SHP77 (cell line): ENCODE measurements at regions not wholly inside any gene's neighbourhood (a gene's known extent, or its start where the extent isn't known, plus 50 kb on each side); places are given as distances from the start of the nearest gene placed in this dataset.

Source experiments
- DNase-seq, 2 experiments: peaks; one replicate each; lab custom pipeline; 2025; lab: John Stamatoyannopoulos, UW

- no peak for DNase-seq
These were observed 216.3 kb upstream of the BCOR start for GRCh38 chrX:40314070-40314469.

- no peak for DNase-seq
These were observed 215.5 kb upstream of the BCOR start for GRCh38 chrX:40313269-40313668.

GRCh38 chrX:40310447-40310846, 212.7 kb upstream of the BCOR start:
- no peak for DNase-seq

GRCh38 chrX:40310016-40310415, 212.3 kb upstream of the BCOR start:
- no peak for DNase-seq

GRCh38 chrX:40307871-40308270, 210.1 kb upstream of the BCOR start:
- DNase-seq = no peak

GRCh38 chrX:40304115-40304514, 206.4 kb upstream of the BCOR start:
- no peak for DNase-seq

- no peak for DNase-seq
These were observed 205.7 kb upstream of the BCOR start for GRCh38 chrX:40303256-40304077.

GRCh38 chrX:40300286-40300890, 202.6 kb upstream of the BCOR start:
- no peak for DNase-seq

- DNase-seq = no peak
These were observed 201.9 kb upstream of the BCOR start for GRCh38 chrX:40299641-40300046.

GRCh38 chrX:40298572-40299479, 201.1 kb upstream of the BCOR start:
- DNase-seq = no peak

GRCh38 chrX:40298069-40298468, 200.3 kb upstream of the BCOR start:
- no peak for DNase-seq

GRCh38 chrX:40291553-40291952, 193.8 kb upstream of the BCOR start:
- DNase-seq = no peak

GRCh38 chrX:40290517-40290916, 192.8 kb upstream of the BCOR start:
- DNase-seq = no peak

GRCh38 chrX:40285876-40286275, 188.1 kb upstream of the BCOR start:
- DNase-seq = no peak

- no peak for DNase-seq
These were observed 187.1 kb upstream of the BCOR start for GRCh38 chrX:40284852-40285251.

GRCh38 chrX:40283981-40284380, 186.2 kb upstream of the BCOR start:
- no peak for DNase-seq

- no peak for DNase-seq
These were observed 185.3 kb upstream of the BCOR start for GRCh38 chrX:40282946-40283660.

- no peak for DNase-seq
These were observed 184.6 kb upstream of the BCOR start for GRCh38 chrX:40282348-40282747.

- DNase-seq = no peak
These were observed 183.7 kb upstream of the BCOR start for GRCh38 chrX:40281336-40282005.

- no peak for DNase-seq
These were observed 182.0 kb upstream of the BCOR start for GRCh38 chrX:40279762-40280161.

- DNase-seq = no peak
These were observed 181.3 kb upstream of the BCOR start for GRCh38 chrX:40279091-40279430.
